H1 (cell line): ENCODE measurements at regions not wholly inside any gene's neighbourhood (a gene's known extent, or its start where the extent isn't known, plus 50 kb on each side); places are given as distances from the start of the nearest gene placed in this dataset.

Experiments used
- FOSL1 ChIP-seq: IDR thresholded peaks from 2 replicates; pipeline ENCODE4 v1.6.1; 2011; ENCODE audit warnings: mild to moderate bottlenecking, low read depth, low read length, moderate library complexity; ENCODE audit not compliant: insufficient read depth
- HDAC2 ChIP-seq, 2 experiments: fragments of 300-600 bp in 1 of 2; sonication (generic) in 1 of 2; IDR thresholded peaks; 2 replicates each; pipeline ENCODE4 v1.6.1; 2011 to 2012; ENCODE audit warnings: low read depth in 2 of 2, low read length in 2 of 2, mild to moderate bottlenecking in 2 of 2, moderate library complexity in 2 of 2, borderline replicate concordance in 1 of 2, inconsistent platforms in 1 of 2
- TF ChIP-seq, protein P1 (sequence below): fragments of 300-600 bp; sonication (generic); IDR thresholded peaks from 2 replicates; pipeline ENCODE4 v1.7.1; 2012; ENCODE audit warnings: low read length, moderate library complexity, mild to moderate bottlenecking, inconsistent platforms; ENCODE audit not compliant: insufficient replicate concordance

- TF ChIP-seq, protein P1, sequence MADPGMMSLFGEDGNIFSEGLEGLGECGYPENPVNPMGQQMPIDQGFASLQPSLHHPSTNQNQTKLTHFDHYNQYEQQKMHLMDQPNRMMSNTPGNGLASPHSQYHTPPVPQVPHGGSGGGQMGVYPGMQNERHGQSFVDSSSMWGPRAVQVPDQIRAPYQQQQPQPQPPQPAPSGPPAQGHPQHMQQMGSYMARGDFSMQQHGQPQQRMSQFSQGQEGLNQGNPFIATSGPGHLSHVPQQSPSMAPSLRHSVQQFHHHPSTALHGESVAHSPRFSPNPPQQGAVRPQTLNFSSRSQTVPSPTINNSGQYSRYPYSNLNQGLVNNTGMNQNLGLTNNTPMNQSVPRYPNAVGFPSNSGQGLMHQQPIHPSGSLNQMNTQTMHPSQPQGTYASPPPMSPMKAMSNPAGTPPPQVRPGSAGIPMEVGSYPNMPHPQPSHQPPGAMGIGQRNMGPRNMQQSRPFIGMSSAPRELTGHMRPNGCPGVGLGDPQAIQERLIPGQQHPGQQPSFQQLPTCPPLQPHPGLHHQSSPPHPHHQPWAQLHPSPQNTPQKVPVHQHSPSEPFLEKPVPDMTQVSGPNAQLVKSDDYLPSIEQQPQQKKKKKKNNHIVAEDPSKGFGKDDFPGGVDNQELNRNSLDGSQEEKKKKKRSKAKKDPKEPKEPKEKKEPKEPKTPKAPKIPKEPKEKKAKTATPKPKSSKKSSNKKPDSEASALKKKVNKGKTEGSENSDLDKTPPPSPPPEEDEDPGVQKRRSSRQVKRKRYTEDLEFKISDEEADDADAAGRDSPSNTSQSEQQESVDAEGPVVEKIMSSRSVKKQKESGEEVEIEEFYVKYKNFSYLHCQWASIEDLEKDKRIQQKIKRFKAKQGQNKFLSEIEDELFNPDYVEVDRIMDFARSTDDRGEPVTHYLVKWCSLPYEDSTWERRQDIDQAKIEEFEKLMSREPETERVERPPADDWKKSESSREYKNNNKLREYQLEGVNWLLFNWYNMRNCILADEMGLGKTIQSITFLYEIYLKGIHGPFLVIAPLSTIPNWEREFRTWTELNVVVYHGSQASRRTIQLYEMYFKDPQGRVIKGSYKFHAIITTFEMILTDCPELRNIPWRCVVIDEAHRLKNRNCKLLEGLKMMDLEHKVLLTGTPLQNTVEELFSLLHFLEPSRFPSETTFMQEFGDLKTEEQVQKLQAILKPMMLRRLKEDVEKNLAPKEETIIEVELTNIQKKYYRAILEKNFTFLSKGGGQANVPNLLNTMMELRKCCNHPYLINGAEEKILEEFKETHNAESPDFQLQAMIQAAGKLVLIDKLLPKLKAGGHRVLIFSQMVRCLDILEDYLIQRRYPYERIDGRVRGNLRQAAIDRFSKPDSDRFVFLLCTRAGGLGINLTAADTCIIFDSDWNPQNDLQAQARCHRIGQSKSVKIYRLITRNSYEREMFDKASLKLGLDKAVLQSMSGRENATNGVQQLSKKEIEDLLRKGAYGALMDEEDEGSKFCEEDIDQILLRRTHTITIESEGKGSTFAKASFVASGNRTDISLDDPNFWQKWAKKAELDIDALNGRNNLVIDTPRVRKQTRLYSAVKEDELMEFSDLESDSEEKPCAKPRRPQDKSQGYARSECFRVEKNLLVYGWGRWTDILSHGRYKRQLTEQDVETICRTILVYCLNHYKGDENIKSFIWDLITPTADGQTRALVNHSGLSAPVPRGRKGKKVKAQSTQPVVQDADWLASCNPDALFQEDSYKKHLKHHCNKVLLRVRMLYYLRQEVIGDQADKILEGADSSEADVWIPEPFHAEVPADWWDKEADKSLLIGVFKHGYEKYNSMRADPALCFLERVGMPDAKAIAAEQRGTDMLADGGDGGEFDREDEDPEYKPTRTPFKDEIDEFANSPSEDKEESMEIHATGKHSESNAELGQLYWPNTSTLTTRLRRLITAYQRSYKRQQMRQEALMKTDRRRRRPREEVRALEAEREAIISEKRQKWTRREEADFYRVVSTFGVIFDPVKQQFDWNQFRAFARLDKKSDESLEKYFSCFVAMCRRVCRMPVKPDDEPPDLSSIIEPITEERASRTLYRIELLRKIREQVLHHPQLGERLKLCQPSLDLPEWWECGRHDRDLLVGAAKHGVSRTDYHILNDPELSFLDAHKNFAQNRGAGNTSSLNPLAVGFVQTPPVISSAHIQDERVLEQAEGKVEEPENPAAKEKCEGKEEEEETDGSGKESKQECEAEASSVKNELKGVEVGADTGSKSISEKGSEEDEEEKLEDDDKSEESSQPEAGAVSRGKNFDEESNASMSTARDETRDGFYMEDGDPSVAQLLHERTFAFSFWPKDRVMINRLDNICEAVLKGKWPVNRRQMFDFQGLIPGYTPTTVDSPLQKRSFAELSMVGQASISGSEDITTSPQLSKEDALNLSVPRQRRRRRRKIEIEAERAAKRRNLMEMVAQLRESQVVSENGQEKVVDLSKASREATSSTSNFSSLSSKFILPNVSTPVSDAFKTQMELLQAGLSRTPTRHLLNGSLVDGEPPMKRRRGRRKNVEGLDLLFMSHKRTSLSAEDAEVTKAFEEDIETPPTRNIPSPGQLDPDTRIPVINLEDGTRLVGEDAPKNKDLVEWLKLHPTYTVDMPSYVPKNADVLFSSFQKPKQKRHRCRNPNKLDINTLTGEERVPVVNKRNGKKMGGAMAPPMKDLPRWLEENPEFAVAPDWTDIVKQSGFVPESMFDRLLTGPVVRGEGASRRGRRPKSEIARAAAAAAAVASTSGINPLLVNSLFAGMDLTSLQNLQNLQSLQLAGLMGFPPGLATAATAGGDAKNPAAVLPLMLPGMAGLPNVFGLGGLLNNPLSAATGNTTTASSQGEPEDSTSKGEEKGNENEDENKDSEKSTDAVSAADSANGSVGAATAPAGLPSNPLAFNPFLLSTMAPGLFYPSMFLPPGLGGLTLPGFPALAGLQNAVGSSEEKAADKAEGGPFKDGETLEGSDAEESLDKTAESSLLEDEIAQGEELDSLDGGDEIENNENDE, result no peak
- TF ChIP-seq FOSL1, result no peak
- no peak for TF ChIP-seq HDAC2 (IDR thresholded peaks at IDR 0.05; ENCODE audit: borderline replicate concordance in 1 of 2, low read depth in 2 of 2, low read length in 2 of 2)
These were observed 125.8 kb downstream of the C1D start (continued) for GRCh38 chr2:67936969-67937368.
